Panc1 (cell line): ENCODE measurements at regions not wholly inside any gene's neighbourhood (a gene's known extent, or its start where the extent isn't known, plus 50 kb on each side); places are given as distances from the start of the nearest gene placed in this dataset.

ENCODE experiments used
- ATAC-seq: fragments of 200-7000 bp; cut with Tn5 transposase; 2 replicates; pipeline ENCODE4 v1.9.1; 2020; ENCODE audit warnings: mild to moderate bottlenecking, moderate library complexity
- BruUV-seq: library from RNA; stranded (reverse); fragments of 400-500 nt; replicated peaks from 2 replicates; lab custom pipeline; 2021; lab: Mats Ljungman, UMichigan
- CTCF ChIA-PET: fragments of 300-600 bp; sonication (Branson Sonifier 250); formaldehyde crosslinking; loops from one replicate; lab custom pipeline; 2022; ENCODE audit warnings: antibody characterized with exemption; lab: Charles Lee
- POLR2A ChIA-PET: fragments of 300-600 bp; sonication (Branson Sonifier 250); formaldehyde crosslinking; loops from one replicate; lab custom pipeline; 2022; ENCODE audit warnings: antibody characterized with exemption; lab: Charles Lee
- DNase-seq: peaks from one replicate; pipeline ENCODE4 v3.0.0-alpha.2; 2010; ENCODE audit warnings: low read depth, low spot score
- H3K27ac ChIP-seq: 2 replicates; pipeline ENCODE4 v1.5.1; 2011; ENCODE audit warnings: mild to moderate bottlenecking, low read length, inconsistent platforms
- H3K27me3 ChIP-seq: fragments of 200-500 bp; sonication (Bioruptor generic); 2 replicates; pipeline ENCODE4 v1.6.0; 2014; ENCODE audit warnings: low read length, inconsistent platforms; ENCODE audit not compliant: control insufficient read depth, insufficient read depth
- H3K36me3 ChIP-seq: fragments of 200-500 bp; sonication (Bioruptor generic); 2 replicates; pipeline ENCODE4 v1.5.1; 2014; ENCODE audit warnings: inconsistent platforms, mild to moderate bottlenecking, low read length, moderate library complexity; ENCODE audit not compliant: control insufficient read depth, insufficient read depth
- H3K4me1 ChIP-seq: 2 replicates; pipeline ENCODE4 v1.5.1; 2011; ENCODE audit warnings: inconsistent platforms, mild to moderate bottlenecking, low read length, moderate library complexity; ENCODE audit not compliant: control insufficient read depth, insufficient read depth
- H3K4me3 ChIP-seq, 2 experiments: 2 replicates each; pipeline ENCODE4 v1.5.1; 2011 to 2012; ENCODE audit warnings: low read depth in 2 of 2, low read length in 2 of 2, mild to moderate bottlenecking in 2 of 2, inconsistent platforms in 1 of 2, moderate library complexity in 1 of 2
- H3K9me3 ChIP-seq: fragments of 200-500 bp; sonication (Bioruptor generic); 2 replicates; pipeline ENCODE4 v1.5.1; 2014; ENCODE audit warnings: low read depth, mild to moderate bottlenecking, inconsistent platforms, low read length, moderate library complexity; ENCODE audit not compliant: control insufficient read depth, insufficient read depth
- POLR2AphosphoS5 ChIP-seq: IDR thresholded peaks from 2 replicates; pipeline ENCODE4 v1.6.1; 2012; ENCODE audit warnings: mild to moderate bottlenecking, low read depth, low read length, moderate library complexity
- SIN3A ChIP-seq: IDR thresholded peaks from 2 replicates; pipeline ENCODE4 v1.6.1; 2012; ENCODE audit warnings: low read depth, mild to moderate bottlenecking, low read length, moderate library complexity, borderline replicate concordance; ENCODE audit not compliant: insufficient read depth
- TCF7L2 ChIP-seq: IDR thresholded peaks from 2 replicates; pipeline ENCODE4 v1.6.1; 2011; ENCODE audit warnings: mild to moderate bottlenecking, low read depth, low read length, inconsistent platforms
- in situ Hi-C: cut with HindIII; loops from 2 replicates; pipeline ENCODE4 v1.10.0; 2016; ENCODE audit warnings: low sequenced_read_pairs, low pct_unique_long_range_greater_than_20kb
- intact Hi-C: fragments of 100-400 bp; cut with micrococcal nuclease; formaldehyde crosslinking; loops from one replicate; pipeline ENCODE4 v1.10.0; 2022; ENCODE audit not compliant: unreplicated experiment
- TF ChIP-seq, protein P1 (sequence below): fragments of 450-650 bp; IDR thresholded peaks from 2 replicates; pipeline ENCODE4 v1.5.1; 2017; ENCODE audit warnings: mild to moderate bottlenecking
- TF ChIP-seq, protein P2 (sequence below), 2 experiments: IDR thresholded peaks; 2 replicates each; pipeline ENCODE4 v1.6.1; 2011 to 2012; ENCODE audit warnings: low read depth in 2 of 2, control low read depth in 1 of 2, low read length in 1 of 2, mild to moderate bottlenecking in 1 of 2, moderate library complexity in 1 of 2; ENCODE audit not compliant: insufficient read depth in 1 of 2

DNA sequence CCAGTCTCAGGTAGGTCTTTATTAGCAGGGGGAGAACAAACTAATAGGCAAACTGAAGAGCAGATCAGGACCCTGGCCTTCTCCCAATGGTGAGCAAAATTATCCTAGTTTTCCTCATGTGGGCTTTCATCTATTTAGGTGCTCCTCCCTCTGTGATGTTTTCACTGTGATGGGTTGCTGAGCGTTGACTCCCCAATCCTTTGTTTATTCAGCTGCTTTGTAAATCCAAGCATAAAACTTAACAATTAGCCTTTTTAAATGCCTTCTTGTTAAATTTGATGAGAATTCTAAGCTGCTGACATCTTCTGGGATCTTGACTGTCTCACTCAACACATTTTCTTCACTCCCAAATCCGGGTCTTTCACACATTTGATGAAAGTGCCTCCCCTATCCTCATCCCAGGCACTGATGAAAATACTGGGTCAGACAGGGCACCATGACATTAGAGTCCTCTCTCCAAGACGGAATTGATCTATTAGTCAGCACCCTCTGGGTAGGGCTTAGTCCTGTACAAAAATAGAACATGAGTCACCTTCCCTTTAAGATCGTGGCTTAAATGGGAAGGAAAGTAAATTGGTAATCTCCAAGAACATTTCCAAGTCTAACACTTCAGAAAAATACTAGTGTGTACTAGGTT is 199.3 kb upstream of the ISX start:
- ATAC-seq, result no peak
- no TSS peak for BruUV-seq
- H3K4me3 ChIP-seq, result no peak overlapping the region
- no peaks in the 10 kb centered on the region for H3K4me1 ChIP-seq
- H3K27me3 ChIP-seq, result no peaks in the 10 kb centered on the region
- ChIA-PET POLR2A (no interaction called here), CTCF (no interaction called here)
- no peak overlapping the region for H3K27ac ChIP-seq
- no peaks in the 10 kb centered on the region for H3K9me3 ChIP-seq
- H3K36me3 ChIP-seq, result no peaks in the 10 kb centered on the region
- TF ChIP-seq, protein P1, sequence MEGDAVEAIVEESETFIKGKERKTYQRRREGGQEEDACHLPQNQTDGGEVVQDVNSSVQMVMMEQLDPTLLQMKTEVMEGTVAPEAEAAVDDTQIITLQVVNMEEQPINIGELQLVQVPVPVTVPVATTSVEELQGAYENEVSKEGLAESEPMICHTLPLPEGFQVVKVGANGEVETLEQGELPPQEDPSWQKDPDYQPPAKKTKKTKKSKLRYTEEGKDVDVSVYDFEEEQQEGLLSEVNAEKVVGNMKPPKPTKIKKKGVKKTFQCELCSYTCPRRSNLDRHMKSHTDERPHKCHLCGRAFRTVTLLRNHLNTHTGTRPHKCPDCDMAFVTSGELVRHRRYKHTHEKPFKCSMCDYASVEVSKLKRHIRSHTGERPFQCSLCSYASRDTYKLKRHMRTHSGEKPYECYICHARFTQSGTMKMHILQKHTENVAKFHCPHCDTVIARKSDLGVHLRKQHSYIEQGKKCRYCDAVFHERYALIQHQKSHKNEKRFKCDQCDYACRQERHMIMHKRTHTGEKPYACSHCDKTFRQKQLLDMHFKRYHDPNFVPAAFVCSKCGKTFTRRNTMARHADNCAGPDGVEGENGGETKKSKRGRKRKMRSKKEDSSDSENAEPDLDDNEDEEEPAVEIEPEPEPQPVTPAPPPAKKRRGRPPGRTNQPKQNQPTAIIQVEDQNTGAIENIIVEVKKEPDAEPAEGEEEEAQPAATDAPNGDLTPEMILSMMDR, result no peak
- intact Hi-C loops (no loop called here), in situ Hi-C loops (no loop called here)
- no peak for DNase-seq

DNA sequence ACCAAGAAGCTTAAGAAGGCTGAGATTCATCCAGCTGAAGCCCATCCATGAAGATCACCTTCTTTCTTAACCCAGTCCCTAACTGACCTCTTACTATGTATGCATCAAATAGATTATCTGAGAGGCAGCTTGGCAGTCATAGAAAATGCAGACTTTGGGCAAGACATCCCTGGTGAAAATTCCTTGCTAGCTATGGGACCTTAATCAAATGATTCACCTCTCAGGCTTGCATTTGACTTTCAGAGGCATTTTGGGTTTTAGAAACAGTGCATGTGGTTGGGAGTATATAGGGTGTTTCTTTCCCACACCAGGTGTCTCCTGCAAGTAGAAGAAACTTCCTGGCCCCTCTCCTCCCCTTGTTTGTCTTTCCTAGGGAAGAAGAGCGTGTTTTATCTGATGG is 188.5 kb upstream of the ISX start:
- Histone ChIP-seq H3K4me3 (no peak overlapping the region), H3K4me1 (no peaks in the 10 kb centered on the region), H3K27me3 (no peaks in the 10 kb centered on the region), H3K36me3 (no peaks in the 10 kb centered on the region), H3K9me3 (no peaks in the 10 kb centered on the region), H3K27ac (no peak overlapping the region)
- ChIA-PET CTCF (no interaction called here), POLR2A (interaction anchor here (0.6 kb wide), 1 partner anchor 1043 kb away, joined by 12 read pairs; no protein-coding TSS in a partner anchor)
- no peak for DNase-seq
- ATAC-seq, result no peak
- no TSS peak for BruUV-seq
- no peak for TF ChIP-seq SIN3A
- TF ChIP-seq TCF7L2, result no peak
- TF ChIP-seq, protein P1, result no peak
- TF ChIP-seq POLR2AphosphoS5, result no peak
- TF ChIP-seq, protein P2, sequence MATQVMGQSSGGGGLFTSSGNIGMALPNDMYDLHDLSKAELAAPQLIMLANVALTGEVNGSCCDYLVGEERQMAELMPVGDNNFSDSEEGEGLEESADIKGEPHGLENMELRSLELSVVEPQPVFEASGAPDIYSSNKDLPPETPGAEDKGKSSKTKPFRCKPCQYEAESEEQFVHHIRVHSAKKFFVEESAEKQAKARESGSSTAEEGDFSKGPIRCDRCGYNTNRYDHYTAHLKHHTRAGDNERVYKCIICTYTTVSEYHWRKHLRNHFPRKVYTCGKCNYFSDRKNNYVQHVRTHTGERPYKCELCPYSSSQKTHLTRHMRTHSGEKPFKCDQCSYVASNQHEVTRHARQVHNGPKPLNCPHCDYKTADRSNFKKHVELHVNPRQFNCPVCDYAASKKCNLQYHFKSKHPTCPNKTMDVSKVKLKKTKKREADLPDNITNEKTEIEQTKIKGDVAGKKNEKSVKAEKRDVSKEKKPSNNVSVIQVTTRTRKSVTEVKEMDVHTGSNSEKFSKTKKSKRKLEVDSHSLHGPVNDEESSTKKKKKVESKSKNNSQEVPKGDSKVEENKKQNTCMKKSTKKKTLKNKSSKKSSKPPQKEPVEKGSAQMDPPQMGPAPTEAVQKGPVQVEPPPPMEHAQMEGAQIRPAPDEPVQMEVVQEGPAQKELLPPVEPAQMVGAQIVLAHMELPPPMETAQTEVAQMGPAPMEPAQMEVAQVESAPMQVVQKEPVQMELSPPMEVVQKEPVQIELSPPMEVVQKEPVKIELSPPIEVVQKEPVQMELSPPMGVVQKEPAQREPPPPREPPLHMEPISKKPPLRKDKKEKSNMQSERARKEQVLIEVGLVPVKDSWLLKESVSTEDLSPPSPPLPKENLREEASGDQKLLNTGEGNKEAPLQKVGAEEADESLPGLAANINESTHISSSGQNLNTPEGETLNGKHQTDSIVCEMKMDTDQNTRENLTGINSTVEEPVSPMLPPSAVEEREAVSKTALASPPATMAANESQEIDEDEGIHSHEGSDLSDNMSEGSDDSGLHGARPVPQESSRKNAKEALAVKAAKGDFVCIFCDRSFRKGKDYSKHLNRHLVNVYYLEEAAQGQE (IDR thresholded peaks at IDR 0.05; ENCODE audit: insufficient read depth in 1 of 2, low read depth in 2 of 2, low read length in 1 of 2), result no peak
- intact Hi-C loops, result no loop called here
- in situ Hi-C loops, result no loop called here
